HepG2 (cell line): ENCODE measurements at regions not wholly inside any gene's neighbourhood (a gene's known extent, or its start where the extent isn't known, plus 50 kb on each side); places are given as distances from the start of the nearest gene placed in this dataset.

ENCODE experiments used
- ATF2 ChIP-seq: sonication (generic); formaldehyde crosslinking; IDR thresholded peaks from 2 replicates; pipeline ENCODE4 v1.4.0; 2020; ENCODE audit warnings: missing genetic modification reagents
- BCL3 ChIP-seq: sonication (generic); formaldehyde crosslinking; IDR thresholded peaks from 2 replicates; pipeline ENCODE4 v1.5.1; 2020; ENCODE audit warnings: mild to moderate bottlenecking, missing genetic modification reagents, moderate library complexity
- CTCF ChIP-seq: sonication (generic); formaldehyde crosslinking; IDR thresholded peaks from 2 replicates; pipeline ENCODE4 v1.5.0; 2020; ENCODE audit warnings: mild to moderate bottlenecking, missing genetic modification reagents, moderate library complexity
- FOXK1 ChIP-seq: sonication (generic); formaldehyde crosslinking; IDR thresholded peaks from 2 replicates; pipeline ENCODE4 v1.4.0; 2020; ENCODE audit warnings: low read depth, missing genetic modification reagents, borderline replicate concordance
- FOXP4 ChIP-seq: sonication (generic); formaldehyde crosslinking; IDR thresholded peaks from 2 replicates; pipeline ENCODE4 v1.4.0; 2020; ENCODE audit warnings: missing genetic modification reagents
- GABPB1 ChIP-seq: IDR thresholded peaks from 2 replicates; pipeline ENCODE4 v1.6.1; 2016; ENCODE audit warnings: mild to moderate bottlenecking, missing genetic modification reagents, moderate library complexity, missing compliant biosample characterization
- JUNB ChIP-seq: sonication (generic); formaldehyde crosslinking; IDR thresholded peaks from 2 replicates; pipeline ENCODE4 v1.8.0; 2022; ENCODE audit warnings: missing genetic modification reagents, mild to moderate bottlenecking, borderline replicate concordance
- MBNL3 ChIP-seq: fragments of 250-450 bp; sonication (Bioruptor Pico); conservative IDR thresholded peaks from 2 replicates; pipeline ENCODE4 v1.8.0; 2022; ENCODE audit warnings: mild to moderate bottlenecking, inconsistent platforms
- NFIC ChIP-seq: IDR thresholded peaks from 2 replicates; pipeline ENCODE4 v1.6.1; 2012; ENCODE audit warnings: mild to moderate bottlenecking, low read length, inconsistent platforms
- POLR2AphosphoS5 ChIP-seq: IDR thresholded peaks from 2 replicates; pipeline ENCODE4 v1.6.1; 2012; ENCODE audit warnings: low read depth, low read length
- RBFOX2 ChIP-seq: fragments of 200-400 bp; formaldehyde crosslinking; IDR thresholded peaks from 2 replicates; pipeline ENCODE4 v1.6.1; 2017; ENCODE audit warnings: low read depth, mild to moderate bottlenecking, low read length
- TCF12 ChIP-seq, 2 experiments: fragments of 450-650 bp in 1 of 2; sonication (generic) in 1 of 2; formaldehyde crosslinking in 1 of 2; IDR thresholded peaks; 2 replicates each; pipeline versions ENCODE4 v1.6.1 to v1.8.0; 2017 to 2022; ENCODE audit warnings: antibody characterized with exemption in 1 of 2, mild to moderate bottlenecking in 1 of 2, missing genetic modification reagents in 1 of 2, moderate library complexity in 1 of 2
- ZNF264 ChIP-seq: sonication (generic); formaldehyde crosslinking; IDR thresholded peaks from 2 replicates; pipeline ENCODE4 v1.4.0; 2020; ENCODE audit warnings: missing genetic modification reagents
- ZNF335 ChIP-seq: sonication (generic); formaldehyde crosslinking; IDR thresholded peaks from 2 replicates; pipeline ENCODE4 v1.4.0; 2020; ENCODE audit warnings: missing genetic modification reagents

GRCh38 chr11:8777907-8778767 is 95.5 kb downstream of the RPL27A start:
- TF ChIP-seq ZNF335 (CRISPR knock-in tag) (no peak), NFIC (no peak), RBFOX2 (no peak), BCL3 (CRISPR knock-in tag) (no peak), FOXP4 (CRISPR knock-in tag) (no peak), CTCF (CRISPR knock-in tag) (no peak), ATF2 (CRISPR knock-in tag) (no peak), POLR2AphosphoS5 (no peak), TCF12 (IDR thresholded peaks at IDR 0.05) (no peak), TCF12 (CRISPR knock-in tag; IDR thresholded peaks at IDR 0.05) (no peak), FOXK1 (no peak), GABPB1 (CRISPR knock-in tag) (no peak), JUNB (CRISPR knock-in tag) (no peak), MBNL3 (CRISPR knock-in tag) (no peak), ZNF264 (CRISPR knock-in tag) (no peak)
